ENCODE measurements at regions not wholly inside any gene's neighbourhood (a gene's known extent, or its start where the extent isn't known, plus 50 kb on each side); places are given as distances from the start of the nearest gene placed in this dataset.

GRCh38 chr6:4311976-4312860 lies 176.8 kb upstream of the ECI2 start:
- no peak overlapping the region for H3K4me3 ChIP-seq (replicated peaks in 1 of 2; ENCODE audit: low read depth in 2 of 2, low read length in 2 of 2)
- no peak for TF ChIP-seq CTCF (IDR thresholded peaks at IDR 0.05; ENCODE audit: low read depth, low read length)
- no peak for DNase-seq (ENCODE audit: low read depth in 2 of 2)

GRCh38 chr6:4309540-4309939 lies 174.2 kb upstream of the ECI2 start:
- DNase-seq (ENCODE audit: low read depth in 2 of 2) = no peak
- no peak for TF ChIP-seq CTCF (IDR thresholded peaks at IDR 0.05; ENCODE audit: low read depth, low read length)
- H3K4me3 ChIP-seq (replicated peaks in 1 of 2; ENCODE audit: low read depth in 2 of 2, low read length in 2 of 2) = no peak overlapping the region

GRCh38 chr6:4308364-4308763 lies 173.0 kb upstream of the ECI2 start:
- peak in 1 of 2 donors; percentile 29 for DNase-seq (ENCODE audit: low read depth in 2 of 2)
- no peak for TF ChIP-seq CTCF (IDR thresholded peaks at IDR 0.05; ENCODE audit: low read depth, low read length)
- no peak overlapping the region for H3K4me3 ChIP-seq (replicated peaks in 1 of 2; ENCODE audit: low read depth in 2 of 2, low read length in 2 of 2)

- TF ChIP-seq CTCF (IDR thresholded peaks at IDR 0.05; ENCODE audit: low read depth, low read length) = no peak
- no peak for DNase-seq (ENCODE audit: low read depth in 2 of 2)
- no peak overlapping the region for H3K4me3 ChIP-seq (replicated peaks in 1 of 2; ENCODE audit: low read depth in 2 of 2, low read length in 2 of 2)
Measured at GRCh38 chr6:4304927-4305455, 169.6 kb upstream of the ECI2 start.

GRCh38 chr6:4303638-4304037 lies 168.3 kb upstream of the ECI2 start:
- H3K4me3 ChIP-seq (replicated peaks in 1 of 2; ENCODE audit: low read depth in 2 of 2, low read length in 2 of 2) = no peak overlapping the region
- no peak for DNase-seq (ENCODE audit: low read depth in 2 of 2)
- TF ChIP-seq CTCF (IDR thresholded peaks at IDR 0.05; ENCODE audit: low read depth, low read length) = no peak

GRCh38 chr6:4302524-4302923 lies 167.1 kb upstream of the ECI2 start:
- no peak overlapping the region for H3K4me3 ChIP-seq (replicated peaks in 1 of 2; ENCODE audit: low read depth in 2 of 2, low read length in 2 of 2)
- no peak for TF ChIP-seq CTCF (IDR thresholded peaks at IDR 0.05; ENCODE audit: low read depth, low read length)
- DNase-seq (ENCODE audit: low read depth in 2 of 2) = no peak
